H9 (cell line): ENCODE measurements at regions not wholly inside any gene's neighbourhood (a gene's known extent, or its start where the extent isn't known, plus 50 kb on each side); places are given as distances from the start of the nearest gene placed in this dataset.

Experiments
- DNase-seq: peaks from one replicate; pipeline ENCODE4 v3.0.0-alpha.2; 2017
- H2AFZ ChIP-seq: one replicate; pipeline ENCODE4 v1.6.1; 2013; ENCODE audit warnings: mild to moderate bottlenecking, low read length, control low read depth, moderate library complexity
- H2AK5ac ChIP-seq: 2 replicates; pipeline ENCODE4 v1.6.1; 2013; ENCODE audit warnings: low read length, control low read depth, mixed read lengths; ENCODE audit not compliant: insufficient read length
- H2BK120ac ChIP-seq: one replicate; pipeline ENCODE4 v1.6.1; 2013; ENCODE audit warnings: low read depth, mild to moderate bottlenecking, low read length, control low read depth, inconsistent platforms; ENCODE audit not compliant: poor library complexity, severe bottlenecking
- H2BK12ac ChIP-seq: 2 replicates; pipeline ENCODE4 v1.6.1; 2013; ENCODE audit warnings: low read length, control low read depth, mixed read lengths, low read depth; ENCODE audit not compliant: insufficient read length
- H2BK15ac ChIP-seq: 2 replicates; pipeline ENCODE4 v1.6.1; 2013; ENCODE audit warnings: low read depth, low read length, control low read depth
- H2BK20ac ChIP-seq: one replicate; pipeline ENCODE4 v1.6.1; 2013; ENCODE audit warnings: low read depth, mild to moderate bottlenecking, low read length, control low read depth, inconsistent platforms; ENCODE audit not compliant: poor library complexity, severe bottlenecking
- H2BK5ac ChIP-seq: 2 replicates; pipeline ENCODE4 v1.6.1; 2013; ENCODE audit warnings: low read length, control low read depth, mixed read lengths; ENCODE audit not compliant: insufficient read length
- H3K14ac ChIP-seq: 2 replicates; pipeline ENCODE4 v1.6.1; 2013; ENCODE audit warnings: low read length, control low read depth; ENCODE audit not compliant: insufficient read depth
- H3K18ac ChIP-seq: 2 replicates; pipeline ENCODE4 v1.6.1; 2013; ENCODE audit warnings: low read depth, mild to moderate bottlenecking, mixed read lengths, low read length, control low read depth; ENCODE audit not compliant: insufficient read length
- H3K23ac ChIP-seq: 2 replicates; pipeline ENCODE4 v1.6.1; 2013; ENCODE audit warnings: low read length, control low read depth, mixed read lengths, low read depth; ENCODE audit not compliant: insufficient read length
- H3K23me2 ChIP-seq: 2 replicates; pipeline ENCODE4 v1.6.1; 2013; ENCODE audit warnings: low read depth, mild to moderate bottlenecking, mixed read lengths, low read length, control low read depth; ENCODE audit not compliant: insufficient read length, poor library complexity, severe bottlenecking
- H3K27ac ChIP-seq: 2 replicates; pipeline ENCODE4 v1.5.1; 2013; ENCODE audit warnings: low read length, control low read depth, mixed read lengths, low read depth; ENCODE audit not compliant: insufficient read length
- H3K27me3 ChIP-seq: 2 replicates; pipeline ENCODE4 v1.6.1; 2013; ENCODE audit warnings: low read length, control low read depth, inconsistent platforms; ENCODE audit not compliant: insufficient read depth
- H3K4ac ChIP-seq: 2 replicates; pipeline ENCODE4 v1.6.1; 2013; ENCODE audit warnings: low read depth, mild to moderate bottlenecking, control low read depth, inconsistent platforms, low read length, moderate library complexity
- H3K4me1 ChIP-seq: 2 replicates; pipeline ENCODE4 v1.6.1; 2013; ENCODE audit warnings: low read length, control low read depth, inconsistent platforms; ENCODE audit not compliant: insufficient read depth
- H3K4me2 ChIP-seq: 2 replicates; pipeline ENCODE4 v1.6.1; 2013; ENCODE audit warnings: low read length, control low read depth, mixed read lengths; ENCODE audit not compliant: insufficient read length, insufficient read depth
- H3K56ac ChIP-seq: 2 replicates; pipeline ENCODE4 v1.6.1; 2013; ENCODE audit warnings: low read depth, mild to moderate bottlenecking, mixed read lengths, low read length, control low read depth; ENCODE audit not compliant: insufficient read length
- H3K79me1 ChIP-seq: 2 replicates; pipeline ENCODE4 v1.6.1; 2013; ENCODE audit warnings: low read depth, mild to moderate bottlenecking, moderate library complexity, low read length, control low read depth, inconsistent platforms; ENCODE audit not compliant: insufficient read depth, poor library complexity, severe bottlenecking
- H3K79me2 ChIP-seq: 2 replicates; pipeline ENCODE4 v1.6.1; 2013; ENCODE audit warnings: low read length, control low read depth, inconsistent platforms; ENCODE audit not compliant: insufficient read depth
- H3K9ac ChIP-seq: 2 replicates; pipeline ENCODE4 v1.6.1; 2013; ENCODE audit warnings: low read length, control low read depth, mixed read lengths; ENCODE audit not compliant: insufficient read length; ENCODE audit errors: extremely low read depth
- H3K9me3 ChIP-seq: one replicate; pipeline ENCODE4 v1.6.1; 2013; ENCODE audit warnings: low read depth, low read length, inconsistent platforms; ENCODE audit not compliant: control insufficient read depth
- H3T11ph ChIP-seq: one replicate; pipeline ENCODE4 v1.6.1; 2013; ENCODE audit warnings: mild to moderate bottlenecking, low read length, control low read depth, inconsistent platforms
- H4K20me1 ChIP-seq: one replicate; pipeline ENCODE4 v1.6.1; 2013; ENCODE audit not compliant: control insufficient read depth, insufficient read length, insufficient read depth
- H4K5ac ChIP-seq: 2 replicates; pipeline ENCODE4 v1.6.1; 2013; ENCODE audit warnings: low read depth, mild to moderate bottlenecking, mixed read lengths, low read length, control low read depth; ENCODE audit not compliant: insufficient read length
- H4K8ac ChIP-seq: replicated peaks from 2 replicates; pipeline ENCODE4 v1.6.1; 2013; ENCODE audit warnings: low read length, control low read depth, mixed read lengths, low read depth; ENCODE audit not compliant: insufficient read length
- H4K91ac ChIP-seq: 2 replicates; pipeline ENCODE4 v1.6.1; 2013; ENCODE audit warnings: low read depth, mild to moderate bottlenecking, moderate library complexity, mixed read lengths, low read length, control low read depth; ENCODE audit not compliant: insufficient read length
- H3K27ac Mint-ChIP-seq, 3 experiments: 2 replicates in 2 of 3; 3 replicates in 1 of 3; pipeline ENCODE4 v1.8.0; 2020 to 2021; ENCODE audit warnings: mixed read lengths in 3 of 3, mild to moderate bottlenecking in 1 of 3, moderate library complexity in 1 of 3
- H3K27me3 Mint-ChIP-seq: 2 replicates; pipeline ENCODE4 v1.8.0; 2021; ENCODE audit warnings: low read depth, mild to moderate bottlenecking, moderate library complexity, mixed read lengths
- H3K36me3 Mint-ChIP-seq, 3 experiments: 2 replicates in 2 of 3; 3 replicates in 1 of 3; pipeline ENCODE4 v1.8.0; 2020 to 2021; ENCODE audit warnings: low read depth in 3 of 3, mixed read lengths in 3 of 3; ENCODE audit not compliant: insufficient read depth in 1 of 3
- H3K4me1 Mint-ChIP-seq, 2 experiments: 2 replicates each; pipeline ENCODE4 v1.8.0; 2020; ENCODE audit warnings: mixed read lengths in 2 of 2
- H3K4me3 Mint-ChIP-seq, 2 experiments: 2 replicates in 1 of 2; 3 replicates in 1 of 2; pipeline ENCODE4 v1.8.0; 2020 to 2021; ENCODE audit warnings: mild to moderate bottlenecking in 2 of 2, mixed read lengths in 2 of 2, moderate library complexity in 1 of 2
- H3K9me3 Mint-ChIP-seq, 2 experiments: 2 replicates in 1 of 2; 3 replicates in 1 of 2; pipeline ENCODE4 v1.8.0; 2020; ENCODE audit warnings: mild to moderate bottlenecking in 2 of 2, mixed read lengths in 2 of 2, moderate library complexity in 1 of 2
- WGBS: extraction: QIAGEN DNeasy Blood & Tissue Kit; methylation state at CpG from one replicate; pipeline ENCODE4 v1.1.7; 2013; ENCODE audit warnings: missing lambda C conversion rate, low lambda C conversion rate, mixed read lengths; ENCODE audit not compliant: insufficient read length; ENCODE audit errors: extremely low coverage; 5-methylcytosine and 5-hydroxymethylcytosine counted together
- TF ChIP-seq, protein P1 (sequence below): fragments of 200-600 bp; sonication (generic); conservative IDR thresholded peaks from 3 replicates; pipeline ENCODE4 v1.8.0; 2021; ENCODE audit warnings: antibody characterized with exemption, mild to moderate bottlenecking

DNA sequence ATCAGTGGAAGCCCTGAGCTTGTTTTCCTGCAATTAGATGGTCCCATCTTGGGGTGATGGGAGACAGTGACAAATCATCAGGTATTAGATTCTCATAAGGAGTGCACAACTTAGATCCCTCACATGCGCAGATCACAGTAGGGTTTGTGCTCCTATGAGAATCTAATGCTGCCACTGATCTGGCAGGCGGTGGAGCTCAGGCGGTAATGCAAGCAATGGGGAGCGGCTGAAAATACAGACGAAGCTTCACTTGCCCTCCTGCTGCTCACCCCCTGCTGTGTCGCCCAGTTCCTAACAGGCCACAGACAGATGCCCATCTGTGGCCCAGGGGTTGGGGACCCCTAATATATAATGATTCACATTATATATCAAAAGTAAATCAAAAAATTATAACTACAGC lies 258.8 kb upstream of the USP15 start:
- Histone ChIP-seq H3K9me3 (no peaks in the 10 kb centered on the region), H3K56ac (no peak overlapping the region), H3T11ph (no peak overlapping the region), H2BK20ac (no peak overlapping the region), H2BK15ac (no peak overlapping the region), H3K9ac (no peak overlapping the region), H3K27ac (no peak overlapping the region), H3K4me1 (no peaks in the 10 kb centered on the region), H3K4me2 (no peak overlapping the region), H4K5ac (no peak overlapping the region), H4K91ac (no peak overlapping the region), H4K8ac (no peak overlapping the region), H3K14ac (no peak overlapping the region), H2BK12ac (no peak overlapping the region), H3K79me1 (no peaks in the 10 kb centered on the region), H3K18ac (no peak overlapping the region), H4K20me1 (no peaks in the 10 kb centered on the region), H2AFZ (no peak overlapping the region), H3K79me2 (no peaks in the 10 kb centered on the region), H3K27me3 (no peaks in the 10 kb centered on the region), H2BK120ac (no peak overlapping the region), H3K4ac (no peak overlapping the region), H2AK5ac (no peak overlapping the region), H3K23me2 (no peaks in the 10 kb centered on the region), H3K23ac (no peak overlapping the region), H2BK5ac (no peak overlapping the region)
- TF ChIP-seq, protein P1, sequence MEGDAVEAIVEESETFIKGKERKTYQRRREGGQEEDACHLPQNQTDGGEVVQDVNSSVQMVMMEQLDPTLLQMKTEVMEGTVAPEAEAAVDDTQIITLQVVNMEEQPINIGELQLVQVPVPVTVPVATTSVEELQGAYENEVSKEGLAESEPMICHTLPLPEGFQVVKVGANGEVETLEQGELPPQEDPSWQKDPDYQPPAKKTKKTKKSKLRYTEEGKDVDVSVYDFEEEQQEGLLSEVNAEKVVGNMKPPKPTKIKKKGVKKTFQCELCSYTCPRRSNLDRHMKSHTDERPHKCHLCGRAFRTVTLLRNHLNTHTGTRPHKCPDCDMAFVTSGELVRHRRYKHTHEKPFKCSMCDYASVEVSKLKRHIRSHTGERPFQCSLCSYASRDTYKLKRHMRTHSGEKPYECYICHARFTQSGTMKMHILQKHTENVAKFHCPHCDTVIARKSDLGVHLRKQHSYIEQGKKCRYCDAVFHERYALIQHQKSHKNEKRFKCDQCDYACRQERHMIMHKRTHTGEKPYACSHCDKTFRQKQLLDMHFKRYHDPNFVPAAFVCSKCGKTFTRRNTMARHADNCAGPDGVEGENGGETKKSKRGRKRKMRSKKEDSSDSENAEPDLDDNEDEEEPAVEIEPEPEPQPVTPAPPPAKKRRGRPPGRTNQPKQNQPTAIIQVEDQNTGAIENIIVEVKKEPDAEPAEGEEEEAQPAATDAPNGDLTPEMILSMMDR = no peak
- Mint-ChIP-seq H3K36me3 (no peaks in the 10 kb centered on the region), H3K4me1 (peaks cover 0 to 2% of the 10 kb centered on the region in 2 experiments; a peak in 2 of 4 replicates), H3K27me3 (no peaks in the 10 kb centered on the region), H3K9me3 (no peaks in the 10 kb centered on the region), H3K4me3 (no peak overlapping the region), H3K27ac (no peak overlapping the region)
- WGBS = no CpG with 5 or more reads among the region's 6 CpGs
- no peak for DNase-seq
